HG03432 (cell line): ENCODE measurements at regions not wholly inside any gene's neighbourhood (a gene's known extent, or its start where the extent isn't known, plus 50 kb on each side); places are given as distances from the start of the nearest gene placed in this dataset.

ENCODE experiments used
- ATAC-seq: cut with Tn5 transposase; IDR thresholded peaks from one replicate; pipeline ENCODE4 v1.9.1; 2021; ENCODE audit warnings: mild to moderate bottlenecking, moderate library complexity; ENCODE audit not compliant: unreplicated experiment

GRCh38 chr6:92647630-92648029 lies 771.7 kb downstream of the EPHA7 start:
- ATAC-seq: no peak

- ATAC-seq: peak; percentile 83
Observed at GRCh38 chr6:92644104-92644791, 775.1 kb downstream of the EPHA7 start.

DNA sequence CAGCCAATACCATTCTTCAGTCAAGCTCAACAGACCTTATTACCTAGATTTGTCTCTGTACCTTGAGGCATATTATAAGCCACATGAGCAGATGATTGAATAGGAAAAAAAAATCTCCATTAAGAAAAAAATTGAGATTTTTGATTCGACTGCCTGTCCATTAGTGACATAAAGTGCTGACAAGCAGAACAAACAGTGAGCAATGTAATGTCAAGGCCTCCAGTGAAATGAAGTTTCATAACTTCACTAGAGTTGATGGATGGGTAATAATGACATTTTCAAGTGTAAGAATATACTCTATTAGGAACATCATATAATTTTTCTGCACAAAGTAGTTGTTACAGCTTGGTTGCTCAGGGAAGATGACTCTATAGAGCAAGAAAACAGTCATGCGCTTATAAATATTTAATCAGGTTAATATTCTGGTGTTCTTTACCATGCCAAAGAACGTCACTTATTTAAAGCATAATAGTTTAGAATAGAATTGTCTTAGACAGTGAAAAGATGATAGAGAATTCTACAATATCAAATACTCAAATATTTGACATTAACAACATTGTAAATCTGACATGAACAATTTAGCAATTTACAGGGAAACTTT lies 783.7 kb downstream of the EPHA7 start:
- ATAC-seq: no peak

GRCh38 chr6:92634561-92634960 lies 784.8 kb downstream of the EPHA7 start:
- ATAC-seq: no peak

- no peak for ATAC-seq
Observed at GRCh38 chr6:92623431-92623830, 795.9 kb downstream of the EPHA7 start.

DNA sequence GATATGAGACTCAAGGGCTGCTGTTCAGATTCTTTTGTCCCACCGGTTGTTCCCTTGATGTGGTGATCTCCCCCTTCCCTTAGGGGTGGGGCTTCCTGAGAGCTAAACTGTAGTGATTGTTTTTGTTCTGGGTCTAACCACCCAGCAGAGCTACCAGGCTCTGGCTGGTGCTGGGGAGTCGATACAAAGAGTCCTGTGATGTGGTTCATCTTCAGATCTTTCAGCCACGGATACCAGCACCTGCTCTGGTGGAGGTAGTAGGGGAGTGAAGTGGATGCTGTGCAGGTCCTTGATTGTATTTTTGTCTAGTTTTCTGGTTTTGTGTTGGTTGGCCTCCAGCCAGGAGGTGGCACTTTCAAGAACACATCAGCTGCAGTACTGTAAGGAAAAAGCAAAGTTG lies 801.6 kb downstream of the EPHA7 start:
- no peak for ATAC-seq

DNA sequence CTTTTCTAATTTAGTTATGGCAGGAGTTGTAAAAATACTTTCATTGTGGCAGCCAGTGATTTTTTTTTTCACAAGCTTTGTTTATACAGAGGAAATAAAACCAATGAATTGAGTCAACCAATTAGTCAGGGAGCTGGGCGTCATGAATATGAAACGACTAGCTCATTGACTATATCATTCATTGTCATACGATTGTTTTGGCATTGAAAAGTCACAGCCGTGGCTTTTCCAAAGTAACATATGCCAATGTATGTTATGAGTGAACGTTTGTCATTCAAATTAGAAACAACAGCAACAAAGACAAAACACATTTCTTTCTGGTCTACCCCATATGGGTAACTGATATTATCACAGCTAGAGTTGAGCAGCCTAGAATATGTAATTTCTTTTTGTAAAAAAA lies 810.6 kb downstream of the EPHA7 start:
- ATAC-seq: no peak

DNA sequence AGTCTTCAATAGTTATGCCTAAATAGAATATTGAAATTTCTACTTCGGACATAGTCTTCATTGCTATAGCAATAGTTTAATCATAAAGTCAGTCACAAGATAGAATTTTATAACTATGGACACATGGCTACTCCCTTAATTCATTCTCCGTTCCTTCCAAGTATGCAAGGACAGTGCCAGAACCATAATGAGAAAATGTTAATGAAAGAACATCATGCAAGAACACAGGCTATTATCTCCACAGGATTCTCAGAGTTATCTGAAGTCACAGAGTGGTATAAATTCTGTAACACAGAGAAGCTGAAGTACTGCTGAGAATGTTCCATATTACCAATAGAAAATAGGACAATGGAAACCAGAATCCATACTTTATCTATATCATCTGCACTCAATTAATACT lies 826.2 kb downstream of the EPHA7 start:
- ATAC-seq: no peak

- no peak for ATAC-seq
Observed at GRCh38 chr6:92589996-92590395, 829.4 kb downstream of the EPHA7 start.

- no peak for ATAC-seq
Observed at GRCh38 chr6:92588148-92588547, 831.2 kb downstream of the EPHA7 start.

GRCh38 chr6:92587525-92587924 lies 831.8 kb downstream of the EPHA7 start:
- no peak for ATAC-seq

DNA sequence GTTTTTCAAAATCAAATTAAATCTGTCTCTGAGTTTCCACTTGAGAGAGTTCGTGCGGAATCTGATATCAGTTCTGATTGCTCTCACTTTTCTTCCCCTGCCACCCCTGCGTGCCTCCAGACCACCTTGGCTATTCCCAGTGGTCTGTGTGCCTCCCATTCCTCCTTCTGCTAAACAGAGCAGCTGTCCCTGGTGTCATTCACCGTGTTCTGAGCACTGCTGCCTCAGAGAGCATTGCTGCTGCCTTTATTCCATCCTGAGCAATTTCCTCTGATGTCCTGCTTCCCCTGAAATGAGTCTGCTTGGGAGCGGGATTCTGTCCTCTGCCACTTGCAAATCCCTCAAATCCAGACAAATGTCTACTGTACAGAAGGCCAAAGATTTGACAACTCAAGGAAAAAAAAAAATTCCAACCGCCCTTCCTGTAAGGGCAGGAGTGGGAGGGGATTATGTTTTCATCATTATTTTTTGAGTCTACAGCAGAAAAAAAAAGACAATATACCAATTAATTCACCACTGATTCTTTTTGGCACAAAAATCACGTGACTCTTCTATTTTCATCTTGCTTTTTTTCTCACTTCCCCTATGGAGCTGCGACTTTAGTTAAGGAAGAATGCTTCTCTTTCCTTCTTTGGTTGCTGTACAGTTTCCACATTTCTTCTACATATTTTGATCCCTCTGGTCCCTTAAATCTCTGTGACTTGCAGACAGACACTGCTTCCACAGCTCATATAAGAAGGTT lies 833.0 kb downstream of the EPHA7 start:
- no peak for ATAC-seq

- ATAC-seq: no peak
Observed at GRCh38 chr6:92582211-92582610, 837.1 kb downstream of the EPHA7 start.

GRCh38 chr6:92577077-92577719 lies 842.2 kb downstream of the EPHA7 start:
- no peak for ATAC-seq

DNA sequence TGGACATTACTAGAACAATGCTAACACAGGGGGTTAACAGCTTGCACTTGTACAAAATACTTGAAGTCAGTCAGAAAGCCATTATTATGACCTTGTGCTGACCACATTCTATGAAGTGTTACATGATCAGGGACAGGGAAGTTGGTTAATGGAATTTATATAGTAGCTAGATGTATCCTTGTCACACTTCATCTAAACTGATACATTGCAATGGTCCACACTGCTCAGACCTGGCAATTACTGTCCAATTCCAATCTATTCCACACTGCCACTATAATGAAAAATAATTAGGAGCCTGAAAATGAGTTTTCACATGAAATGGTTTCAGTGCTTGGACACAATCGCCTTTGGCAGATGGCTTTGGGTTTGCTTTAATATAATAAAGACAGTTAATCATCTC lies 850.8 kb downstream of the EPHA7 start:
- no peak for ATAC-seq

- ATAC-seq: no peak
Observed at GRCh38 chr6:92566632-92567031, 852.7 kb downstream of the EPHA7 start.

DNA sequence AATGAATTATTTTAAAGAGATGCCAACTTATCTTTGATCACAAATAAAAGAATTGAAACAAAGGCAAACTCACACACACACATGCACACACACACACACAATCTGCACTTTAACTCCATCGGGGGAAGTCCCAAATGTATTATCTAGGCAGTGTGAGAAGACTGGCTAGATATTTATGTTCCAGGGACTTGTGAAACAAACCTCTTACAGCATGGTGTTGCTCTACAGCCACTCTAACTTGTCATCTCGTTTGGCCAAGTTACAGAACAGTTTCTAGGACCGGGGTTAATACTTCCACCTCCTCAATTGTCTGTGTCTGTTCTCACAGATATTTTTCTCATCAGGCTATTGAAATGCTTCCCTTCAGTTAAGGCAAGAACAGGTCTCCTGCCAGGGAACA lies 855.0 kb downstream of the EPHA7 start:
- no peak for ATAC-seq

DNA sequence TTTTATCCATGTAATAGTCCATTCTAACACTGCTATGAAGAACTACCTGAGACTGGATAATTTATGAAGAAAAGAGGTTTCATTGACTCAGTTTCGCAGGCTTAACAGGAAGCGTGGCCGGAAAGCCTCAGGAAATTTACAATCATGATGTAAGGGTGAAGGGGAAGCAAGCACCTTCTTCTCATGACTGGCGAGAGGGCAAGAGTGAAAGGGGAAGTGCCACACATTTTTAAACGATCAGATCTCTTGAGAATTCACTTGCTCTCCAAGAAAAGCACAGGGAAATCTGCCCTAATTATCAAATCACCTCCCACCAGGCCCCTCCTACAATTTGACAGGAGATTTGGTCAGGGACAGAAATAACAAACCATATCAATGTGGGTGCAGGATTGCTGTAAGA lies 859.7 kb downstream of the EPHA7 start:
- ATAC-seq: no peak

DNA sequence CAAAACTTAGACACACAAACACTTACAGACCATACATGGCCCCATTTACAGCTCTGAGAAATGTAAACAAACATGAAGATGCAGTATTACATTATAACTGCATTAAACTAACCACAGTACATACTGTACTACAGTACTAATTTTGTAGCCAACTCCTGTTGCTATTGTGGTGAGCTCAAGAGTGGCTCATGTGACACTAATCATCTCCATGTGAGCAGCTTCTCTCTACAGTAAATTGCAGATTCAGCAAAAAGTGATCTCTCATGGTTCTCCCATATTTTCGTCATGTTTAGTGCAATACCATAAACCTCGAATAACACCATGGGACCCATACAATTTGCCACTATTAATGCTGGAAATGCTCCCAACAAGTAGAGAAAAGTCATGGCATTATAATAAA lies 860.4 kb downstream of the EPHA7 start:
- ATAC-seq: no peak

- no peak for ATAC-seq
Observed at GRCh38 chr6:92550501-92550900, 868.9 kb downstream of the EPHA7 start.

DNA sequence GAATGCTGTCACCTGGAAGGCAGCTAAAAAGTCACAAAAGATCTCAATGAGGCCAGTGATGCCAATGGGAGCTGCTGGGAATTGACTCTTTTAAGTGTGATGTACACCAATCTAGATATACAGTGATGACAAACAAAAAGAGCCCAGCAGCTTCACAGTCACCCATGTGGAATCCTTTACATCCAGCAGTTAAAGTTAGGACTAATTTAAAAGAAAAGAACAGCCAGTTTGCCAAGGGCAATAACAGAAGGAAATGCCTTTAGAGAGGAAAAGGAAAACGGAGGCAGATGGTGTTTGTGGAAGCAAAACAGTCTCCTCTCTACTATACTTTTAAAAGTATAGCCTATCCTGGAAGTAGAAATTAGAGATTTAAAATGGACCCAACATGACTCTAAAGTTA lies 873.5 kb downstream of the EPHA7 start:
- ATAC-seq: no peak
